Stomach (tissue), 4 donors: ENCODE measurements at regions not wholly inside any gene's neighbourhood (a gene's known extent, or its start where the extent isn't known, plus 50 kb on each side); places are given as distances from the start of the nearest gene placed in this dataset.

Experiments
- POLR2A ChIP-seq, 4 donors: fragments of 450-650 bp; IDR thresholded peaks; one replicate each; pipeline ENCODE4 v1.6.1; 2016; ENCODE audit warnings: antibody characterized with exemption in 4 of 4, control low read depth in 2 of 4, mild to moderate bottlenecking in 1 of 4, moderate library complexity in 1 of 4
- POLR2AphosphoS5 ChIP-seq, 3 donors: sonication (generic); formaldehyde crosslinking; IDR thresholded peaks; one replicate each; pipeline ENCODE4 v1.6.1; 2016; ENCODE audit warnings: antibody characterized with exemption in 3 of 3
- TF ChIP-seq, protein P1 (sequence below), 7 experiments: fragments of 450-650 bp in 4 of 7; fragments of 200-600 bp in 3 of 7; sonication (generic) in 3 of 7; IDR thresholded peaks; one replicate each; pipeline ENCODE4 v1.5.1; 2016 to 2019; ENCODE audit warnings: antibody characterized with exemption in 7 of 7, control low read depth in 2 of 7, mild to moderate bottlenecking in 1 of 7

DNA sequence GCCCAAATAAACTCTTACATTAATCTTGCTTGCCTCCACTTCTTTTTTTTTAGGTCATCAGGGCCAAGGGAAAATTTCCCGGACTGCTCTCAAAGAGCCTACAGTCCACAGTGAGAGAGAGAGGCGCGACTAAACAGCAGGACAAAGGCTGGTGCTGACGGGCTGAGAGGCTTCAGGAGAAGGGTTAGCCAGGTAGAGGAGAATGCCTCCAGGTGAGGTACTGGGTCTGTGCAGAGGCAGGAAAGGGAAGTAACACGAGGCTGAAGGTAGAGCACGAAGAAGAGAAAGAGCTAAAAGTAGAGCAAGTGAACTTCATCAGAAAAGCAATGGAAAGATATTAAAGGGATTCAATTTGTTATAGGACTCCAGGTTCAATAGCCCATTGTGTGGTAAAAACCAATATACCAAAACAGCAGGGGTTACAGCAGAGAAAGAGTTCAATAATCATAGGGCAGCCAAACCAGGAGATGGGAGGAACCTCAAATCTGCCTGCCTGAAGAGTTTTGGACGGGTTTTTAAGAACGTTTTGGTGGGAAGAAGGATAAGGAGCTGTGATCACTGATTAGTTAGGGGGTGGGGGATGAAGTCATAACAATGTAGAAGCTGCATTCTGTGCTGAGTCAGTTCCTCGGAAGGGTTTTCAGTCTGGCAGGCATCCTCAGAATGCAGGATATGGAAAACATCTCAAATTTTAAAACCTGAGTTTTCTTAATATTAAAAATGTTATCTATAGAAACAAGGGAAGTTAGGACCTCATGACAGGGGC lies 171.5 kb downstream of the AKR1D1 start:
- TF ChIP-seq POLR2A (IDR thresholded peaks at IDR 0.05) (no peak), POLR2AphosphoS5 (IDR thresholded peaks at IDR 0.05) (no peak)
- TF ChIP-seq, protein P1, sequence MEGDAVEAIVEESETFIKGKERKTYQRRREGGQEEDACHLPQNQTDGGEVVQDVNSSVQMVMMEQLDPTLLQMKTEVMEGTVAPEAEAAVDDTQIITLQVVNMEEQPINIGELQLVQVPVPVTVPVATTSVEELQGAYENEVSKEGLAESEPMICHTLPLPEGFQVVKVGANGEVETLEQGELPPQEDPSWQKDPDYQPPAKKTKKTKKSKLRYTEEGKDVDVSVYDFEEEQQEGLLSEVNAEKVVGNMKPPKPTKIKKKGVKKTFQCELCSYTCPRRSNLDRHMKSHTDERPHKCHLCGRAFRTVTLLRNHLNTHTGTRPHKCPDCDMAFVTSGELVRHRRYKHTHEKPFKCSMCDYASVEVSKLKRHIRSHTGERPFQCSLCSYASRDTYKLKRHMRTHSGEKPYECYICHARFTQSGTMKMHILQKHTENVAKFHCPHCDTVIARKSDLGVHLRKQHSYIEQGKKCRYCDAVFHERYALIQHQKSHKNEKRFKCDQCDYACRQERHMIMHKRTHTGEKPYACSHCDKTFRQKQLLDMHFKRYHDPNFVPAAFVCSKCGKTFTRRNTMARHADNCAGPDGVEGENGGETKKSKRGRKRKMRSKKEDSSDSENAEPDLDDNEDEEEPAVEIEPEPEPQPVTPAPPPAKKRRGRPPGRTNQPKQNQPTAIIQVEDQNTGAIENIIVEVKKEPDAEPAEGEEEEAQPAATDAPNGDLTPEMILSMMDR (IDR thresholded peaks at IDR 0.05) = no peak
